ENCODE measurements at regions not wholly inside any gene's neighbourhood (a gene's known extent, or its start where the extent isn't known, plus 50 kb on each side); places are given as distances from the start of the nearest gene placed in this dataset.
"Not testable (repeated sequence)": the region's sequence is repeated elsewhere in the genome, so short reads cannot be mapped to it uniquely, and the experiment has no call there.

GRCh38 chr3:182323126-182323700 lies 470.1 kb upstream of the ATP11B start:
- Histone ChIP-seq H3K4me3 (ENCODE audit: low read length) (no peak overlapping the region), H3K9ac (ENCODE audit: low read depth, low read length) (no peak overlapping the region), H3K27me3 (ENCODE audit: control insufficient read depth, insufficient read depth, low read length) (no peaks in the 10 kb centered on the region), H3K9me3 (replicated peaks; ENCODE audit: low read length) (no peaks in the 10 kb centered on the region), H3K36me3 (ENCODE audit: insufficient read depth, low read length) (no peaks in the 10 kb centered on the region), H3K4me2 (ENCODE audit: low read length) (no peak overlapping the region), H3K4me1 (ENCODE audit: control insufficient read depth, insufficient read depth, low read length) (peaks cover 17% of the 10 kb centered on the region)

- Histone ChIP-seq H3K4me2 (ENCODE audit: low read length) (no peak overlapping the region), H3K27me3 (ENCODE audit: control insufficient read depth, insufficient read depth, low read length) (no peaks in the 10 kb centered on the region), H3K4me1 (ENCODE audit: control insufficient read depth, insufficient read depth, low read length) (peaks cover 17% of the 10 kb centered on the region), H3K36me3 (ENCODE audit: insufficient read depth, low read length) (no peaks in the 10 kb centered on the region), H3K4me3 (ENCODE audit: low read length) (no peak overlapping the region), H3K9ac (ENCODE audit: low read depth, low read length) (no peak overlapping the region), H3K9me3 (replicated peaks; ENCODE audit: low read length) (no peaks in the 10 kb centered on the region)
Observed at GRCh38 chr3:182323898-182324297, 469.4 kb upstream of the ATP11B start.

GRCh38 chr3:182325213-182325950 lies 467.9 kb upstream of the ATP11B start:
- H3K36me3 ChIP-seq (ENCODE audit: insufficient read depth, low read length) = no peaks in the 10 kb centered on the region
- H3K4me2 ChIP-seq (ENCODE audit: low read length) = no peak overlapping the region
- no peak overlapping the region for H3K9ac ChIP-seq (ENCODE audit: low read depth, low read length)
- no peak overlapping the region for H3K4me3 ChIP-seq (ENCODE audit: low read length)
- peaks cover 17% of the 10 kb centered on the region for H3K4me1 ChIP-seq (ENCODE audit: control insufficient read depth, insufficient read depth, low read length)
- H3K9me3 ChIP-seq (replicated peaks; ENCODE audit: low read length) = no peaks in the 10 kb centered on the region
- H3K27me3 ChIP-seq (ENCODE audit: control insufficient read depth, insufficient read depth, low read length) = no peaks in the 10 kb centered on the region

- Histone ChIP-seq H3K9me3 (replicated peaks; ENCODE audit: low read length) (no peaks in the 10 kb centered on the region), H3K4me1 (ENCODE audit: control insufficient read depth, insufficient read depth, low read length) (peaks cover 17% of the 10 kb centered on the region), H3K36me3 (ENCODE audit: insufficient read depth, low read length) (no peaks in the 10 kb centered on the region), H3K4me2 (ENCODE audit: low read length) (no peak overlapping the region), H3K4me3 (ENCODE audit: low read length) (no peak overlapping the region), H3K9ac (ENCODE audit: low read depth, low read length) (no peak overlapping the region), H3K27me3 (ENCODE audit: control insufficient read depth, insufficient read depth, low read length) (no peaks in the 10 kb centered on the region)
Observed at GRCh38 chr3:182327196-182327681, 466.1 kb upstream of the ATP11B start.

- H3K4me2 ChIP-seq (ENCODE audit: low read length) = no peak overlapping the region
- no peaks in the 10 kb centered on the region for H3K36me3 ChIP-seq (ENCODE audit: insufficient read depth, low read length)
- H3K27me3 ChIP-seq (ENCODE audit: control insufficient read depth, insufficient read depth, low read length) = no peaks in the 10 kb centered on the region
- H3K4me3 ChIP-seq (ENCODE audit: low read length) = no peak overlapping the region
- H3K9ac ChIP-seq (ENCODE audit: low read depth, low read length) = no peak overlapping the region
- no peaks in the 10 kb centered on the region for H3K9me3 ChIP-seq (replicated peaks; ENCODE audit: low read length)
- peaks cover 9% of the 10 kb centered on the region for H3K4me1 ChIP-seq (ENCODE audit: control insufficient read depth, insufficient read depth, low read length)
Observed at GRCh38 chr3:182330646-182331045, 462.7 kb upstream of the ATP11B start.

- H3K4me1 ChIP-seq (ENCODE audit: control insufficient read depth, insufficient read depth, low read length) = peaks cover 9% of the 10 kb centered on the region
- no peaks in the 10 kb centered on the region for H3K9me3 ChIP-seq (replicated peaks; ENCODE audit: low read length)
- H3K9ac ChIP-seq (ENCODE audit: low read depth, low read length) = no peak overlapping the region
- H3K36me3 ChIP-seq (ENCODE audit: insufficient read depth, low read length) = no peaks in the 10 kb centered on the region
- H3K4me3 ChIP-seq (ENCODE audit: low read length) = no peak overlapping the region
- H3K27me3 ChIP-seq (ENCODE audit: control insufficient read depth, insufficient read depth, low read length) = no peaks in the 10 kb centered on the region
- no peak overlapping the region for H3K4me2 ChIP-seq (ENCODE audit: low read length)
Observed at GRCh38 chr3:182331341-182331740, 462.0 kb upstream of the ATP11B start.

- Histone ChIP-seq H3K4me1 (ENCODE audit: control insufficient read depth, insufficient read depth, low read length) (no peaks in the 10 kb centered on the region), H3K27me3 (ENCODE audit: control insufficient read depth, insufficient read depth, low read length) (no peaks in the 10 kb centered on the region), H3K4me3 (ENCODE audit: low read length) (no peak overlapping the region), H3K36me3 (ENCODE audit: insufficient read depth, low read length) (no peaks in the 10 kb centered on the region), H3K4me2 (ENCODE audit: low read length) (no peak overlapping the region), H3K9me3 (replicated peaks; ENCODE audit: low read length) (no peaks in the 10 kb centered on the region), H3K9ac (ENCODE audit: low read depth, low read length) (no peak overlapping the region)
Observed at GRCh38 chr3:182342252-182342651, 451.1 kb upstream of the ATP11B start.

- not testable (repeated sequence) for H3K9ac ChIP-seq (ENCODE audit: low read depth, low read length); H3K4me2 ChIP-seq (ENCODE audit: low read length); H3K27me3 ChIP-seq (ENCODE audit: control insufficient read depth, insufficient read depth, low read length); H3K4me1 ChIP-seq (ENCODE audit: control insufficient read depth, insufficient read depth, low read length); H3K9me3 ChIP-seq (replicated peaks; ENCODE audit: low read length); H3K4me3 ChIP-seq (ENCODE audit: low read length); H3K36me3 ChIP-seq (ENCODE audit: insufficient read depth, low read length)
Observed at GRCh38 chr3:182344026-182344425, 449.3 kb upstream of the ATP11B start.

- Histone ChIP-seq H3K4me2 (ENCODE audit: low read length) (no peak overlapping the region), H3K4me1 (ENCODE audit: control insufficient read depth, insufficient read depth, low read length) (no peaks in the 10 kb centered on the region), H3K27me3 (ENCODE audit: control insufficient read depth, insufficient read depth, low read length) (no peaks in the 10 kb centered on the region), H3K4me3 (ENCODE audit: low read length) (no peak overlapping the region), H3K36me3 (ENCODE audit: insufficient read depth, low read length) (no peaks in the 10 kb centered on the region), H3K9ac (ENCODE audit: low read depth, low read length) (no peak overlapping the region), H3K9me3 (replicated peaks; ENCODE audit: low read length) (no peaks in the 10 kb centered on the region)
Observed at GRCh38 chr3:182349051-182349450, 444.3 kb upstream of the ATP11B start.

GRCh38 chr3:182349951-182350517 lies 443.3 kb upstream of the ATP11B start:
- H3K4me3 ChIP-seq (ENCODE audit: low read length) = no peak overlapping the region
- H3K36me3 ChIP-seq (ENCODE audit: insufficient read depth, low read length) = no peaks in the 10 kb centered on the region
- no peak overlapping the region for H3K4me2 ChIP-seq (ENCODE audit: low read length)
- H3K4me1 ChIP-seq (ENCODE audit: control insufficient read depth, insufficient read depth, low read length) = no peaks in the 10 kb centered on the region
- no peaks in the 10 kb centered on the region for H3K9me3 ChIP-seq (replicated peaks; ENCODE audit: low read length)
- no peak overlapping the region for H3K9ac ChIP-seq (ENCODE audit: low read depth, low read length)
- H3K27me3 ChIP-seq (ENCODE audit: control insufficient read depth, insufficient read depth, low read length) = no peaks in the 10 kb centered on the region

GRCh38 chr3:182357928-182358327 lies 435.4 kb upstream of the ATP11B start:
- no peak overlapping the region for H3K9ac ChIP-seq (ENCODE audit: low read depth, low read length)
- no peaks in the 10 kb centered on the region for H3K9me3 ChIP-seq (replicated peaks; ENCODE audit: low read length)
- no peaks in the 10 kb centered on the region for H3K4me1 ChIP-seq (ENCODE audit: control insufficient read depth, insufficient read depth, low read length)
- no peak overlapping the region for H3K4me3 ChIP-seq (ENCODE audit: low read length)
- H3K4me2 ChIP-seq (ENCODE audit: low read length) = no peak overlapping the region
- no peaks in the 10 kb centered on the region for H3K36me3 ChIP-seq (ENCODE audit: insufficient read depth, low read length)
- peaks cover 21% of the 10 kb centered on the region for H3K27me3 ChIP-seq (ENCODE audit: control insufficient read depth, insufficient read depth, low read length)

- no peak overlapping the region for H3K9ac ChIP-seq (ENCODE audit: low read depth, low read length)
Observed at GRCh38 chr3:182364323-182364722, 429.0 kb upstream of the ATP11B start.

More at GRCh38 chr3:182364323-182364722, 429.0 kb upstream of the ATP11B start:
- H3K4me1 ChIP-seq (ENCODE audit: control insufficient read depth, insufficient read depth, low read length) = peaks cover 17% of the 10 kb centered on the region
- no peaks in the 10 kb centered on the region for H3K36me3 ChIP-seq (ENCODE audit: insufficient read depth, low read length)
- peak overlapping the region; percentile 79 for H3K4me2 ChIP-seq (ENCODE audit: low read length)
- no peaks in the 10 kb centered on the region for H3K9me3 ChIP-seq (replicated peaks; ENCODE audit: low read length)
- peaks cover 8% of the 10 kb centered on the region for H3K27me3 ChIP-seq (ENCODE audit: control insufficient read depth, insufficient read depth, low read length)
- H3K4me3 ChIP-seq (ENCODE audit: low read length) = peak overlapping the region; percentile 54
